Dendritic cell treated with granulocyte-macrophage colony-stimulating factor and Interleukin-4, amounts not matched to agents 40 ng/mL and 50 ng/mL, for 4 days (primary cell): ENCODE measurements at regions not wholly inside any gene's neighbourhood (a gene's known extent, or its start where the extent isn't known, plus 50 kb on each side); places are given as distances from the start of the nearest gene placed in this dataset.

Experiments used
- H3K27ac Mint-ChIP-seq: one replicate; pipeline ENCODE4 v1.8.0; 2022; ENCODE audit warnings: mild to moderate bottlenecking, mixed read lengths
- H3K27me3 Mint-ChIP-seq: one replicate; pipeline ENCODE4 v1.8.0; 2022; ENCODE audit warnings: mild to moderate bottlenecking, mixed read lengths
- H3K36me3 Mint-ChIP-seq: one replicate; pipeline ENCODE4 v1.8.0; 2022; ENCODE audit warnings: low read depth, mixed read lengths
- H3K4me1 Mint-ChIP-seq: one replicate; pipeline ENCODE4 v1.8.0; 2022; ENCODE audit warnings: low read depth, mixed read lengths
- H3K4me3 Mint-ChIP-seq: one replicate; pipeline ENCODE4 v1.8.0; 2022; ENCODE audit warnings: mild to moderate bottlenecking, moderate library complexity, mixed read lengths
- H3K9me3 Mint-ChIP-seq: one replicate; pipeline ENCODE4 v1.8.0; 2022; ENCODE audit warnings: mixed read lengths
- intact Hi-C: fragments of 100-400 bp; cut with micrococcal nuclease; formaldehyde crosslinking; loops from one replicate; pipeline ENCODE4 v1.15.0; 2022

DNA sequence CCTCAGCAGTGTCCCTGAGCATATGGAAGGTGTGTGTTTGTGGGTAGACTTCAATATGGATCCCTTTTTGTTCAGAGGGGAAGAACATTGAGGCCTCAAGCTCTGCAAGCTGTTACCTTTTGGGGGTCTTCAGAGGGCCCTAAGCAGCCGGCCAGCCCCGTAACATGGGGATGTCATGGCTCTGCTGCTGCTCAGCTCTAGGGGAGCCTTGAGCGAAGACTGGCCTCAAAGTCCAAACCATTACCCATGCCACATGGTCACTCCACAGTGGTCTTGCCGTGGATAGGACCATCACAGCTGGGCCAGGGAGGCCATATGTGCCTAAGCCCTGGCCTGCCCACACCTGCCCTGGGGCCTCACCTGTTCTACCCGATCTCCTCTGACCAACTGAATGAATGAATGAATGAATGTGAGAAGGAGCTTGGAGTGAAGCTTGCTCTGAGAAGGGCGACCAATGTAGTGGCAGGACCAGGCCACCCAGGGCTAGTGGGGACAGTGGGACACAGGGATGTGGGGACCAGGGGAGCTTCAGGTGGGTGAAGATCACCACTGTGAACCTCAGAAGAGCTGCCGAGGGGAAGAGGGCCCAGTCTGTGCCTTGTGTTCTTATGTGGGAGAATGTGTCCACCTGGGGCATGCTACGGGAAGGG is 754.6 kb downstream of the BRD1 start:
- intact Hi-C loops: no loop called here
- Mint-ChIP-seq H3K27ac (no peak overlapping the region), H3K36me3 (no peaks in the 10 kb centered on the region), H3K9me3 (no peaks in the 10 kb centered on the region), H3K4me1 (no peaks in the 10 kb centered on the region), H3K27me3 (peaks cover 3% of the 10 kb centered on the region), H3K4me3 (no peak overlapping the region)

DNA sequence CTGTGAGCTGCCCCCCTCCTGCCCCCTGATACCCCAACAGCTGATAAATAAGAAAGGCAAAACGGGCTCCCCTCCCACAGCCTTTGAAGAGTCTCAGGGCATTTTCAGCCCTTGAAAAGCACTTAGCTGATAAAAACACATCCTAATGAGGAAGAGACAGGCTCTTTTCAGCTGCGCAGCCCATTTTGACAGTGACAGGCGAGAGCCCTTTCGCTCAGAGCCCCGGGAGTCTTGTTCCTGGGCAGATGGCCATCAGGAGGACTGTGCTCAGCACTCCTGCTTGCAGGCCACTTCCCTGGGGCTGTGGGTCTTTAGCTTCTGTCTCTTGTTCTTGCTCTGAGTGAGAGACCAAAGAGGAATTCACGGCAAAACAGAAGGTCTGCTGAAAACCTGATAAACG is 757.2 kb downstream of the BRD1 start:
- Mint-ChIP-seq H3K9me3 (no peaks in the 10 kb centered on the region), H3K36me3 (no peaks in the 10 kb centered on the region), H3K27me3 (peaks cover 4% of the 10 kb centered on the region), H3K27ac (no peak overlapping the region), H3K4me1 (no peaks in the 10 kb centered on the region), H3K4me3 (no peak overlapping the region)
- intact Hi-C loops: no loop called here

DNA sequence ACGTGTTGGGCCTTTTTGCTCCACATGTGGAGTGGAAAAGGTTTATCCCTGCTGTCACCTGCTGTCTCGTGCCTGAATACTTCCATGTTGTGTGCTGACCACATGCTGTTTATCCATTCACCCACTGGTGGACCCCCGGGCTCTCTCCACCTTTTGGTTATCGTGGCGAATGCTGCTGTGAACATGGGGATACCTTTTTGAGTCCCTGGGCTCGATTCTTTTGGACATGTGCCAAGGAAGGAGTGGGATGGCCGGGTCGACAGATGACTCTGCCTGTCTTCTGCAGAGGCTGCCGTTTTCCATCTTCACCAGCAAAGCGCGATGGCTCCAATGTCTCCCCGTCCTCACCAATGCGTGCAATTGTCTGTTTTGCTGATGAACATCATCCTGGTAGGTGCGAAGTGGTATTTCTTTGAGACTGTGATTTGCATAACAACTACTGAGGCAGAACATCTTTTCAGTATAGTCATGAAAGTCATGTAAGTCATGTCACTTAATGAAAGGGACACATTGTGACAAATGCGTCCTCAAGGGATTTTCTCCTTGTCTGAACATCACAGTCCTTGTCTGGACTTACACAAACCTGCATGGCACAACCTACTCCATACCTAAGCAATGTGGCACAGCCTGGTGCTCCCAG is 758.7 kb downstream of the BRD1 start:
- H3K36me3 Mint-ChIP-seq: no peaks in the 10 kb centered on the region

DNA sequence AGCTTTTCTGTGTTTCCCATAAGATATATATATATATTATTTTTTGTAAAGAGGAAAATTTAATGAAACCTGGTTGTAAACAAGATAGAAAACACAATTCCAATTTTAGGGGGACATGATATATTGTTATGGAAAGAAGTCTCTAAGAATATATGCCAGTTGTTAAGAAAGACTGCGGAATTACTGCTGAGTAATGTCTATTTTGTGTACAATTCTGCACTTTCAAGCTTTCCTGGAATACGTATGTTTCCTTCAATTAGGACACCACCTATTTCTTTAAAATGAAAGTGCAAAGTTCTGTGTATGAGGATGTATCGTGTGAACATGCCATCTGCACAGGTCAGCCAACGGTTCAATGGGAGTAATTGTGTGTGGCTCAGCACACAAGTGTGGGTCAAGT is 760.2 kb downstream of the BRD1 start:
- H3K27me3 Mint-ChIP-seq: peaks cover 6% of the 10 kb centered on the region
- no peak overlapping the region for H3K4me3 Mint-ChIP-seq
- no peaks in the 10 kb centered on the region for H3K36me3 Mint-ChIP-seq
- no peaks in the 10 kb centered on the region for H3K9me3 Mint-ChIP-seq
- H3K4me1 Mint-ChIP-seq: no peaks in the 10 kb centered on the region
- no peak overlapping the region for H3K27ac Mint-ChIP-seq
- intact Hi-C loops: no loop called here

More for the DNA sequence above, 758.7 kb downstream of the BRD1 start:
- Mint-ChIP-seq H3K27me3 (peaks cover 4% of the 10 kb centered on the region), H3K4me3 (no peak overlapping the region), H3K9me3 (no peaks in the 10 kb centered on the region), H3K4me1 (no peaks in the 10 kb centered on the region), H3K27ac (no peak overlapping the region)
- intact Hi-C loops: no loop called here

DNA sequence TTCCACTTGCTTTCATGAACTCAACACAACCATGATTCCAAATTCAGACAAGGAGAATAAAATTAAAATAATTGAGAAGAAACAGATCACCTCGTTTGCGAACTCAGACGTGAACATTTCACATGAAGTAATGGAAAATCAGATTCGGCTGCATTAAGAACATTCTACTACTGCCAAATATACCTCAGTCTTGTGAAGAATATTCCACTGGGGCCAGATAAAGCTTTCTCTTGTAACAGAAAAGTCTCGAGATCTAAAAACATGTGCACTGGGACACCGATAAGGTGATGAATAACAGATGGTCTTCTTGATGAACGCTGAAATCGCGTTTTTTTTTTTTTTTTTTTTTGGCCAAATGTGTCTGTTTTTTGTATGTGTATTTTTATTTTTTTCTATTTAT is 761.1 kb downstream of the BRD1 start:
- intact Hi-C loops: no loop called here
- no peaks in the 10 kb centered on the region for H3K36me3 Mint-ChIP-seq
- H3K27me3 Mint-ChIP-seq: peaks cover 9% of the 10 kb centered on the region
- H3K4me1 Mint-ChIP-seq: no peaks in the 10 kb centered on the region
- no peaks in the 10 kb centered on the region for H3K9me3 Mint-ChIP-seq
- H3K4me3 Mint-ChIP-seq: no peak overlapping the region
- H3K27ac Mint-ChIP-seq: no peak overlapping the region

DNA sequence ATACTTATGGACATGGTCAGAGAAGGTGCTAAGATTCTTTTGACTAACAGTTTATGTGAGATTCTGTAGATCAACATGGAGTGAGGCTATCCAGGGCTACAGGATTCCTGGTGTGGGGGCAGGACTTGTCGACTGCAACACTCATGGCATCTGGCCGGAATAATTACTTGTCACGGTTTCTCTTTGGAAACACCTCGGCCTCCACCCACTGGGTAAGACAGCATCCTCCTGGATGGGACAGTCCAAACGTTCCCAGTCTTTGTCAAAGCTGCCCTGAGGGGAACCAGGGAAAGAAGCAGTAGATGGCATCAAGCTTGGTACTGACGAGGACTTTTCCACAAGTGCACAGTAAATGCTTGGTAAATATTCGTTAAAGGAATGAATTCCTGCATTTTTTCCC is 762.8 kb downstream of the BRD1 start:
- Mint-ChIP-seq H3K4me3 (no peak overlapping the region), H3K36me3 (no peaks in the 10 kb centered on the region), H3K9me3 (no peaks in the 10 kb centered on the region), H3K27ac (no peak overlapping the region), H3K27me3 (peaks cover 9% of the 10 kb centered on the region), H3K4me1 (no peaks in the 10 kb centered on the region)
- intact Hi-C loops: no loop called here

DNA sequence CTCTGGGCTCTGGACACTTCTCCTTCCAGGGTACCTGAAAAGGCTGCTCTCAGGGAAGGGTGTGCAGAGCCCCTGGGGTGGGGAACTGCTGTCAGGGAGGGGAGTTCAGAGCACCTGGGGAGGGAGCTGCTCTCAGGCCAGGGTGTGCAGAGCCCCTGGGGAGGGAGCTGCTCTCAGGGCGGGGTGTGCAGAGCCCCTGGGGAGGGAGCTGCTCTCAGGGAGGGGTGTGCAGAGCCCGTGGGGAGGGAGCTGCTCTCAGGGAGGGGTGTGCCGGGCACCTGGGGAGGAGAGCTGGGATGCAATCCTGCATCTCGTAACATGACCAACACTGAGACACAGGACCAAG is 764.2 kb downstream of the BRD1 start:
- no peak overlapping the region for H3K27ac Mint-ChIP-seq
- no peaks in the 10 kb centered on the region for H3K4me1 Mint-ChIP-seq
- no peak overlapping the region for H3K4me3 Mint-ChIP-seq
- intact Hi-C loops: no loop called here
- H3K27me3 Mint-ChIP-seq: peaks cover 6% of the 10 kb centered on the region
- H3K9me3 Mint-ChIP-seq: no peaks in the 10 kb centered on the region
- H3K36me3 Mint-ChIP-seq: no peaks in the 10 kb centered on the region

DNA sequence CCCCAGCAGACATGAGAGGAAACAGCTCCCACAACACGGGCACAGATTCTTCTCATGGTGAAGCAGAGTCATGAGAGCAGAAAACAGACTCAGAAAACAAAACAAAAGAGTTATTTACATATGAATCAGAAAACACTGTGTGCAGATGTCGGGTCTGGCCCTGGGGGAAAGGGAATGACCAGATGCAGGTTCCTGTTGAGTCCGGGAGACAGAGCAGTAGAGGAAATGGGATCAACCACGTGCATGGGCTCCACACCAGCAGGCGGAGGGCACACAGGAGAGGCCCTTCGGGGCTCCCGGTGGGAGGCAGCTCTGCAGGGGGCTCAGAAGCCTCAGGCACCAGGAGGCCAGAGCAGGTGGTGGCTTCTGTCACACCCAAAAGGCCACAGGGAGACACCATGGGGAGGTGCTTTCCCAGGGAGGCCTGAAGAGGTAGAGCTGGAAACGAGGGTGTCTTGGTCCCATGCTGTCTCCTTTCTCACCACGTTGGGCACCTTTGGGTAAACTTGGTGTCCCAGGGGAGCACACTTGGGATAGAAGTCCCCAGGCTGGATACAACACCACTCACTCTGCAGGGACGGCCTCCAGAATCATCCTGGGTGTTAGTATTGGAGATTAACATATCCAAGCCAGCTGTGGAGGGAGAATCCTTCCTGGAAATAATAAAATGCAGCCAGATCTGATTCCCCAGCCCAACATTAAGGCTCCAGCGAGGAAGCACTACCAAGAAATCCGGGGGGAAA is 764.7 kb downstream of the BRD1 start:
- Mint-ChIP-seq H3K9me3 (no peaks in the 10 kb centered on the region), H3K27me3 (peaks cover 6% of the 10 kb centered on the region), H3K4me3 (no peak overlapping the region), H3K4me1 (no peaks in the 10 kb centered on the region), H3K27ac (no peak overlapping the region), H3K36me3 (no peaks in the 10 kb centered on the region)
- intact Hi-C loops: no loop called here

DNA sequence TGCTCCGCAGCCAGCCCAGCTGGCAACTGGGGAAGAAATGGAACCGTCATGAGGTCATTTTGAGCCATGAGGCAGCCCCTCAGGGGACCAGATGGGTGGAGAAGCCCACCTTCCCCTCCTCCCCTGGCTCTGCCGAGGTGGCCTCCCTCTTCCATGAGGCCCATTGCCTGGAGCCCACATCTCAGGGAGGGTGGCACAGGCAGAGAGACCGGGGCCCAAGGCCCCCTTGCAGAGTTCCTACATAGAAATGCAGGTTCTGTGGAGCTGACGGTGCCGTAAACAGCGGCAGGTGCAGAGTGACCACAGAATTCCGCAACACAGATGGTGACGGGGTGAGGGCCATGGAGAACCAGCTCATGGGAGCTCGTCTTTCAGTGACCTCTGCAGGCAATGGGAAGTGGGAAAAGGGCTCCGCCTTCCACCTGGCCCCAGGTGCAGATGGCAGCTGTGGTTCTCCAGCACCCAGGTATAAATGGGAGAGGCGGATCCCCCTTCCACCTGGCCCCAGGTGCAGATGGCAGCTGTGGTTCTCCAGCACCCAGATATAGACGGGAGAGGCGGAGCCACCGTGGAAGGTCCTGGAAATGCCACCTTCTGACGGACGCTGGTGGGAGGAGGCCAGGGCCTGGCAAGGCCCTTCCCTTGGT is 765.4 kb downstream of the BRD1 start:
- peaks cover 6% of the 10 kb centered on the region for H3K27me3 Mint-ChIP-seq
- intact Hi-C loops: no loop called here
- H3K36me3 Mint-ChIP-seq: no peaks in the 10 kb centered on the region
- no peak overlapping the region for H3K4me3 Mint-ChIP-seq
- no peak overlapping the region for H3K27ac Mint-ChIP-seq
- H3K9me3 Mint-ChIP-seq: no peaks in the 10 kb centered on the region
- no peaks in the 10 kb centered on the region for H3K4me1 Mint-ChIP-seq

DNA sequence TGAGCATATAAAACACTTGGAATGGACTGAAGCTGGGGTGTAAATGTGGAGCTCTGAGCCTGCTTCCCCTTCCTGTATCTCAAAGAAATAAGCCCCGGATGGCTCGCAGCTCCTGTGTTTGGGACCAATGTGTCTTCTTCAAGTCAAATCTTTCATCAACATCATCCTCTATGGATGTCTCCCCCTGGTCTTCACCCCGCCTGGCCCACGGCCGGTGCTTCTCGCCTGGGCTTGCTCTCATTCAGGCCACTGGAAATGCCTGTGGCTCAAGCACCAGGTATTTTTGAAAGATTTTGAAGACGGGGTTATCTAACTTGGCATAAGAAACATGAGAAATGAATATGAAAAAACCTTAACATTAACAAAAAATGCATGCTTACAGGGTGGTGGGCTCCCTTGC is 769.8 kb downstream of the BRD1 start:
- no peak overlapping the region for H3K27ac Mint-ChIP-seq
- H3K27me3 Mint-ChIP-seq: peaks cover 5% of the 10 kb centered on the region
- no peak overlapping the region for H3K4me3 Mint-ChIP-seq
- H3K9me3 Mint-ChIP-seq: no peaks in the 10 kb centered on the region
- H3K4me1 Mint-ChIP-seq: no peaks in the 10 kb centered on the region
- intact Hi-C loops: no loop called here
- H3K36me3 Mint-ChIP-seq: no peaks in the 10 kb centered on the region

DNA sequence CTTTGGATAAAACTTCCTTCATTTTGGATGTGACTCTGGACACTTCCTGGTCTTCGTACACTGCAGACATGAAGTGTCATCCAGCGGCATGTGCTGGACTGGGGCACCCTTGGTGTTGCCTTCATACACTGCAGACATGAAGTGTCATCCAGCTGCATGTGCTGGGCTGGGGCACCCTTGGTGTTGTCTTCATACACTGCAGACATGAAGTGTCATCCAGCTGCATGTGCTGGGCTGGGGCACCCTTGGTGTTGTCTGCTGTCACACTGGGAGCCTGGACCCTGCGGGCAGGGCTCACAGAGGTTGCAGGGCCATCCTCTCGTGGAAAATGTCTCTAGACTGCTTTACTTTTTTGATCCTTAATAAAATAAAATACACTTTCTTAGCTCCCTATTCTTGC is 771.4 kb downstream of the BRD1 start:
- Mint-ChIP-seq H3K27me3 (peaks cover 2% of the 10 kb centered on the region), H3K4me1 (no peaks in the 10 kb centered on the region), H3K36me3 (no peaks in the 10 kb centered on the region), H3K4me3 (no peak overlapping the region), H3K9me3 (no peaks in the 10 kb centered on the region), H3K27ac (no peak overlapping the region)
- intact Hi-C loops: no loop called here

DNA sequence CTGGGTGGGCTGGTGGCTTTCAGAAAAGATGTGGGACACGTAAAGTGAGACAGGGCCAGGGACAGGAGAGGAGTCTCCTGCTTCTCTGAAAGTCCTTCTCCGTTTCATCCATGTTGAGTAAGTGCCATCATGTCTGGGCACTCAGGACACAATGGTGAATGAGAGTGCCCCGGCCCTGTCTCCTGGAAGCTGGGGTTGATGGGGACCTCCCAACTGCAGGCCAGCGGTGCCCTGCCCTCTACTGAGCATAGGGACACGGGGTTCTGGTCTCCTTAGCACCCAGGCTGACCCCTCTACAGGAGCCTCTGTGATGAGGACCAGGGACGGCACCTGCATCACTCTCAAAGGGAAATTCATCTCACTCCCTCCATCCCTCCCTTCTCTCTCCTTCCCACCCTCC is 772.3 kb downstream of the BRD1 start:
- H3K27me3 Mint-ChIP-seq: peaks cover 2% of the 10 kb centered on the region
- no peak overlapping the region for H3K27ac Mint-ChIP-seq
- no peaks in the 10 kb centered on the region for H3K9me3 Mint-ChIP-seq
- H3K36me3 Mint-ChIP-seq: no peaks in the 10 kb centered on the region
- no peaks in the 10 kb centered on the region for H3K4me1 Mint-ChIP-seq
- H3K4me3 Mint-ChIP-seq: no peak overlapping the region
- intact Hi-C loops: no loop called here

DNA sequence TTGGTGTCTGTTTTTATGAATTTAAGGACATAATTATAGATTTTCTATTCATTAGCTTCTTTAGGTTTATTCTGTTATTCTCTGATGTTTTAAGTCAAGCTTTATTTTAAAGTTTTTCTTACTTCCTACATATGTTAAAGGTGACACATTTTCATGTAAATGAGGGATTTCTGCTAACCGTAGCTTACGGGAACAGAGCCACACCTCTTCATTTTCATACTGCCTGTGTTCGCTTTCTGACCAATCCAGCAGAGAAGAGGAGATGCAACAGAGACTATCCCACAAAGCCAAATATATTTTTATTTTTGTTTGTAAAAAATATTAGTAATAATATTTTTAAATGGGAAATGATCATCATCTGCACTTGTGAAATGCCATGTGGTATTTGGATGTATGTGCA is 774.1 kb downstream of the BRD1 start:
- Mint-ChIP-seq H3K4me1 (no peaks in the 10 kb centered on the region), H3K27ac (no peak overlapping the region), H3K36me3 (no peaks in the 10 kb centered on the region), H3K4me3 (no peak overlapping the region), H3K27me3 (peaks cover 2% of the 10 kb centered on the region), H3K9me3 (no peaks in the 10 kb centered on the region)
- intact Hi-C loops: no loop called here

DNA sequence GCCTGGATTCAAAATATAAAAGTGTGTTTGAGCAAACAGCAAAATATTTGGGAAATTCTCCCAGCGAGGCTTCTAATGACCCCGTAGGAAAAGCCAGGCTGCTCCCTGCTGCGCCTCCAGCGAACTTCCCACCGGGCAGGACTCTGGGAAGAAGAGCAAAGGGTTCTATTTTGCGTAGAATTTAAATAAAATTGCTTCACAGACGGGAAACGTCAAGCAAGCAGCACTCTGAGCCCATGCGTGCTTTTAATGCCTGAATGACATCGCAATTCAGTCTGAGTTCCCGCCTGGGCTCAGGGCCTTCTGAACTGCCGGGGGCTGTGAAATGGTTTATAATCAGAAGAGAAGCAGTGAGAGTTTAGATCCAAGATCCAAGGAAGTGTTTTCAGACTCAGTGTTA is 775.1 kb downstream of the BRD1 start:
- H3K9me3 Mint-ChIP-seq: no peaks in the 10 kb centered on the region
- H3K4me3 Mint-ChIP-seq: peak overlapping the region; percentile 70
- no peaks in the 10 kb centered on the region for H3K4me1 Mint-ChIP-seq
- no peak overlapping the region for H3K27ac Mint-ChIP-seq
- no peaks in the 10 kb centered on the region for H3K36me3 Mint-ChIP-seq
- intact Hi-C loops: no loop called here
- H3K27me3 Mint-ChIP-seq: peaks cover 2% of the 10 kb centered on the region
